Fibroblast of skin of back (primary cell): ENCODE measurements at regions not wholly inside any gene's neighbourhood (a gene's known extent, or its start where the extent isn't known, plus 50 kb on each side); places are given as distances from the start of the nearest gene placed in this dataset.

Source experiments
- DNase-seq: peaks from one replicate; pipeline ENCODE4 v3.0.0-alpha.2; 2013

- DNase-seq = peak; percentile 69
These were observed 257.4 kb upstream of the AGA start for GRCh38 chr4:177699365-177700213.

GRCh38 chr4:177706916-177707315, 264.7 kb upstream of the AGA start:
- no peak for DNase-seq

GRCh38 chr4:177713454-177713853, 271.2 kb upstream of the AGA start:
- no peak for DNase-seq

DNA sequence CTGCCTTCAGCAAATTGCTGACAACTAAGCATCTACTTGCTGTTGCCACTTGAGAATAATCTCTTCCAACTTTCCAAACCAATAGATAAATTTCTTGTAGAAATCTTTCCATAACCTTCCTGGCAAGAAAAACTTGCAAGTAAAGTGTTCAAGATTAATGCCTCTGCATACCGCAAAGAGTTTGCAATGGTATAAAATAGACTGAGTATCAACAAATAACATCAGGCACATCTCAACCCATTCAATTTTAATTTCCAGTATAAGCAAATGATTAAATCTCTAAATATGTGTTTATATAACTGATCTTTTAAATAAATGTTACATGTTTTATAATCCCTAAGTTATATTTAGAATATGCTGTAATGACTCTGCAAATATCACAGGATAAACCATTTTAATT, 275.2 kb upstream of the AGA start:
- DNase-seq = no peak

DNA sequence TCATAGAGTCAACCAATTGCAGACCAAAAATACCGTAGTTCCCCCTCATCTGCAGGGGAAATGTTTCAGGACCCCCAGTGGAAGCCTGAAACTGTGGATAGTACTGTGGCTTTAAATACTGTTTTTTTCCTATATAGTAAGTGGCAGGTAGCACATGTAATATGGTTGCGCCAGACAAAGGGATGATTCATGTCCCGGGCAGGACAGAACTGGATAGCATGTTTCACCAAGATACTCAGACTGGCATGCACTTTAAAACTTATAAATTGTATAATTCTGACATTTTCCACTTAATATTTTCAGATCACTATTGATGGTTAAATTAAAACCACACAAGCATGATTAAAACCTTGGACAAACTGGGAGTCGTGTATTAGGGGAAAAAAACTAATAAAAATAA, 276.3 kb upstream of the AGA start:
- no peak for DNase-seq

GRCh38 chr4:177726111-177726510, 283.9 kb upstream of the AGA start:
- DNase-seq = no peak

DNA sequence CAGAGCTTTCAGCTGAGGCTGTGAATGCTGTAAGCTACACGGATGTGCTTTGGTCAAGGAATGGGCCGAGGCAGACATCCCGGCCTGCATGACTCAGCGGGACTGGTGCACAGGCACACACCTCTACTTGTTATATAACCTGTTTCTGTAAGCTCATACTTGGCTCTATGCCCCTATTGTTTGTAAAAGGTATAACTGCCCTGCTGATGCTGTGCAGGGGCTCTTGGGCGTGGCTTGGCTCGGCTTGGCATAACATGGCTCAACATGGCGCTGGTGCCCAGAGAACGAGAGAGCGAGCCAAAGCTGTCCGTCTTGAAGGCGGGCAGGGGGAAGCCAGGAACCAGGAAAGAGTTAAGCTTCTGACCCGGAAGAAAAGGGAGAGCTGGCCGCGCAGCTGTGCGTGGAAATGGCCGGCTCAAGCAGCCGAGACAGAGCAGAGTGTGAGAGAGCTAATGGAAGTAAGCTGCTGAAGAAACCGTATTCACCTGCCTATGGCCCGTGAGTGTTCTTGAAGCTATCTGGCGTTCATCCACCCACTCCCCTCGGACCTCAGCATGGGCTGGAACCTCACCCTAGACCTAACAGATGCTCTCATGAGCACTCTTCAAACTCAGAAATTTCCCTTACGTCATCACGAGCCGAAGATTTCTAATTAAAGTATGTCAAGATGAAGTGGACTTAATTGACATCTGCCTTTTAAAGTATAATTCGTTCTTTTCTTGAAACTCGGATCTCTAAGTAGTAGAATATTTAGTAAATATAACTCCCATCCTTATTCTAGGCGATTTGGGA, 286.3 kb upstream of the AGA start:
- no peak for DNase-seq

- DNase-seq = no peak
These were observed 287.4 kb upstream of the AGA start for GRCh38 chr4:177729681-177730080.

- DNase-seq = peak; percentile 11
These were observed 295.2 kb upstream of the AGA start for GRCh38 chr4:177737387-177737940.

GRCh38 chr4:177740563-177740962, 298.3 kb upstream of the AGA start:
- no peak for DNase-seq

DNA sequence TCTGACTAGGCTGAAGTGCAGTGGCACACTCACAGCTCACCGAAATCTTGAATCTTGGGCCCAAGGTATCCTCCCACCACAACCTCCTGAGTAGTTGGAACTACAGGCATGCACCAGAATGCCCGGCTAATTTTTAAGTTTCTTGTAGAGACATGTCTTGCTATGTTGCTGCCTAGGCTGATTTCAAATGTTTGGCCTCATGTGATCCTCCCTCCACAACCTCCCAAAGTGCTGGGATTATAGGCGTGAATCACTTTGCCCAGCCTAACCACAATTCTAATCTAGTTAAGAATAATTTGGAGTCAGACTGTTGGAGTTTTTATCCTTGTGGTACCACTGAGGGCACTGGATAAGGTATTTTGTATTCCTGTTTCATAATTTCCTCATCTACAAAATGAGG, 317.5 kb upstream of the AGA start:
- no peak for DNase-seq

DNA sequence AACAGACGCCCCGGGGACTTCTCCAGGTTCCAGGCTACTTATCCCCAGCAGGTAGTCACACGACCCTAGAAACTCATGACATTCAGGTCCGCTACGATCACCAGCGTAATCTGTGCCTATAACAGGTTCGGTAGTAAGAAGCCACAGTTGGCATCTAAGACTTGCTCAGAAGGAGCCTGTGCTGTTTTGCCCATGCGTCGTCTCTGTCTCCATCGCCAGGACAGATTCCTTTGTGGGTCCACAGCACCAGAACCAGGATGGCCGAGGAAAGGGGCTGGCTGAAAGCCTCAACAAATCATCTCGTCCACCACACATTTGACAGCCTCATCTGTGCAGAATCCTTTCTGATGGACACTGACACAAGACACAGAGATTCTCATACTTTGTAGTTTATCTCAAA, 319.5 kb upstream of the AGA start:
- DNase-seq = no peak

- DNase-seq = no peak
These were observed 326.9 kb upstream of the AGA start for GRCh38 chr4:177769155-177769554.

GRCh38 chr4:177770776-177771175, 328.5 kb upstream of the AGA start:
- DNase-seq = peak; percentile 8

GRCh38 chr4:177771645-177772044, 329.4 kb upstream of the AGA start:
- DNase-seq = no peak

DNA sequence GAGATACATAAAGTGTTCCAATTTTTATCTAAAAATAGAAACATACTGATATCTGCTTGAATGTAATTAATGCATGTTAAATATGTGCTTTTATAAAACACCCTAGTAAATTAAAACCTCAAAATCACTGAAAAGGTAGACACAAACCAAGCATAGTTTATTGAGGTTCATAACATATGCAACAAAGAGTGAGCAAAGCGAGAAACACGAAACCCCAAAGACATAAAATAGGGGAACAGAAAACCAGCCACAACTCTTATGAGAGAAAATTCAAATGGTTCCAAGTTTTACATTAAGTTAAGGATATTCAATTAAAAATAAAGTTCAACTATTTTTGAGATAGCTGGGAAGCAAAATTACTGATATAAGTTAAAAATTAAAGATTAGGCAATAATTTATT, 336.4 kb upstream of the AGA start:
- no peak for DNase-seq

- no peak for DNase-seq
These were observed 342.8 kb upstream of the AGA start for GRCh38 chr4:177785000-177785399.

DNA sequence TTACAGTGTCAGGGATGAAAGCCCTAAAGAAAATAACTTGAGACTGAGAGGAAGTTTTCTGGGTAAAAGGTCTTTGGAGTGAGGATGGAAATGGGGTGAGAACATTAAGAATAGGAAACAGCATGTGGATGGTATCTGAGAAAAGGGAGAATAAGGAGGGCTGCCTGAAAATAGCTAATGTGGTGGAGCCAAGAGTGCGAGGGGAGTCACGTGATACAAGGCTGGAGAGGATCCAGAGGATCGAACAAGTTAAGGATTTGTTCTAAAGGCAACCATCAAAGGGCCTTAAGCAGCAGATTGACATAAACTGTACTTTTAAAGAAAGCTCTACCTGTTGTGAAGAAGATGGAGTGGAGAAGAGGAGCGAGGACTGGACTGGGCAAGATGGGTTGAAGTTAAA, 347.4 kb upstream of the AGA start:
- no peak for DNase-seq

GRCh38 chr4:177791188-177791587, 349.0 kb upstream of the AGA start:
- DNase-seq = no peak

GRCh38 chr4:177796841-177797240, 354.6 kb upstream of the AGA start:
- no peak for DNase-seq

DNA sequence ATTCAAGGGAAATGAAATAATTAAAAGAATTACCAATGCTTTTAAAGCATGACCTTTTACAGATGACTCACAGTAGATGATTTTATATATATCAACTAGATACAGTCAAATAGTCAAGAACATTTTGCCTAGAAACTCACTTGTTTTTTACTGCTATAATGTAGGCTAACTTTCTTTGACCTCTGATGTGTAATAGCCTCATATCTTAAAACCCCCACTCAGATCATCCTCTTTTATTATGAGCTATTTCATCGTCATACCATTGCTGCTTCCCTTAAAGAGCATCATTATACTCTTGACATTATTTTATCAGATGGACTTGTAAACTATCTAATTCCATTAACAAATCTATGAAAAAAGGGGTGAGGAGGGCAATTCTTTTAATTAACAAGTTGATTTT, 355.9 kb upstream of the AGA start:
- DNase-seq = no peak

DNA sequence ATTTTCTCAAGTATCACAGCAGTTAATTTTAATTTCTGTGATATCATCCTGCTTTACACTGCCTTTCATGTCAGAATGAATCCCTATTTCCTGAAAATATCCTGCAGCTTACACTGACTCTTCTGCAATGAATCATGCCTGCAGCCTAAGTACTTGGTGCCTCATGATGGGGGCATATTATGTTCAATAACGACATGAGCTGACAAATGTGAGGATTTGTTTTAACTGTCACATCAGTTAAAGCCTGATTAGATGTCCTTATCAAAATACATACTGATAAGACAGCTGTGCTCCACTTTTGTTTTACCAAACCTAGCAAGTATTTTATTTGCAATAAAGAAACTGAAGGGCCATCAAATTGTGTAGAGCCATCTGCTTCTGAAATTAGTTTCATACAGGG, 359.9 kb upstream of the AGA start:
- no peak for DNase-seq

GRCh38 chr4:177802661-177803060, 360.4 kb upstream of the AGA start:
- DNase-seq = no peak

- DNase-seq = no peak
These were observed 360.9 kb upstream of the AGA start for GRCh38 chr4:177803151-177803550.
